ENCODE measurements at regions not wholly inside any gene's neighbourhood (a gene's known extent, or its start where the extent isn't known, plus 50 kb on each side); places are given as distances from the start of the nearest gene placed in this dataset.
A peak's percentile ranks its signal among the peaks of the same experiment; 100 is the strongest.

GRCh38 chr15:39285071-39285470 is 295.8 kb upstream of the THBS1 start:
- Histone ChIP-seq H2BK5ac (ENCODE audit: low read depth, low read length, poor library complexity) (no peak overlapping the region), H3K27ac (ENCODE audit: low read depth, low read length) (no peak overlapping the region), H2AK5ac (ENCODE audit: low read length) (no peak overlapping the region), H3K4me1 (ENCODE audit: control insufficient read depth in 1 of 2, insufficient read depth in 2 of 2, low read length in 2 of 2) (peaks cover 0 to 4% of the 10 kb centered on the region in 2 experiments), H3K79me2 (ENCODE audit: control insufficient read depth, insufficient read depth, low read length, poor library complexity) (no peaks in the 10 kb centered on the region), H4K91ac (ENCODE audit: low read depth, low read length) (no peak overlapping the region), H3K4me3 (ENCODE audit: low read depth, low read length) (no peak overlapping the region), H3K27me3 (ENCODE audit: insufficient read depth, low read length) (no peaks in the 10 kb centered on the region), H2BK12ac (ENCODE audit: low read length) (peak overlapping the region; percentile 17), H3K36me3 (ENCODE audit: control insufficient read depth in 1 of 2, insufficient read depth in 2 of 2, low read length in 2 of 2) (no peaks in the 10 kb centered on the region), H3K9me3 (ENCODE audit: insufficient read depth, low read depth, low read length) (peaks cover 2% of the 10 kb centered on the region), H3K9ac (ENCODE audit: low read length) (no peak overlapping the region), H3K4ac (ENCODE audit: low read depth, low read length) (no peak overlapping the region), H3K23ac (ENCODE audit: low read length) (no peak overlapping the region), H3K18ac (ENCODE audit: low read length) (no peak overlapping the region), H4K12ac (ENCODE audit: low read depth, low read length) (no peak overlapping the region), H3K14ac (ENCODE audit: low read length) (no peak overlapping the region), H2BK120ac (ENCODE audit: insufficient read depth, low read length, poor library complexity) (no peak overlapping the region), H3K79me1 (ENCODE audit: low read length) (no peaks in the 10 kb centered on the region), H2AFZ (ENCODE audit: insufficient read depth, low read length, poor library complexity) (no peak overlapping the region), H3K4me2 (ENCODE audit: low read length) (no peak overlapping the region), H4K8ac (ENCODE audit: low read depth, low read length) (no peak overlapping the region)
- WGBS (ENCODE audit: extremely low coverage, insufficient coverage, insufficient read length) = no CpG with 5 or more reads among the region's 3 CpGs
- no peak for DNase-seq

DNA sequence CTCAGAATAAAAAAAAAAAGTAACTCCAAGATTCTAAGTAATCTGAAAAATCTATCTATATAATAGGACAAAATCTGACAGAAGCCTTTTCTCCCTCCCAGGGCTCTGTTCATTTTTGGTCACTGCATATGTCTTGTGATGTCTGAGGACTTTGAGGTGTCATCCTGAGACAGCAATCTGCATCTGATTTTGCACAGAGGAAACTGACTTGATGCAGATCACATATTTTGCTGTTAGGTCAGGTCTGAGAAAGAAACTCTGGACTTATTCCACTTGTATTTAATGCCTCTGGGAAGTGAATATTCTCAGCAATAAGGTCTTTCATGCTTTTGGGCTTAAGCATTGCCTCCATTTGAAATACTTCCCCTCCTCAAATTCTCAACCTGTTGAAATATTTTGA is 295.2 kb upstream of the THBS1 start:
- H3K79me1 ChIP-seq (ENCODE audit: low read length) = no peaks in the 10 kb centered on the region
- no peaks in the 10 kb centered on the region for H3K27me3 ChIP-seq (ENCODE audit: insufficient read depth, low read length)
- H3K4me2 ChIP-seq (ENCODE audit: low read length) = no peak overlapping the region

GRCh38 chr15:39286706-39287105 is 294.2 kb upstream of the THBS1 start:
- Histone ChIP-seq H3K9ac (ENCODE audit: low read length) (no peak overlapping the region), H3K27me3 (ENCODE audit: insufficient read depth, low read length) (no peaks in the 10 kb centered on the region), H3K4me2 (ENCODE audit: low read length) (no peak overlapping the region), H4K12ac (ENCODE audit: low read depth, low read length) (no peak overlapping the region), H3K14ac (ENCODE audit: low read length) (no peak overlapping the region), H3K4ac (ENCODE audit: low read depth, low read length) (no peak overlapping the region), H4K8ac (ENCODE audit: low read depth, low read length) (no peak overlapping the region), H3K79me1 (ENCODE audit: low read length) (no peaks in the 10 kb centered on the region), H4K91ac (ENCODE audit: low read depth, low read length) (no peak overlapping the region), H3K36me3 (ENCODE audit: control insufficient read depth in 1 of 2, insufficient read depth in 2 of 2, low read length in 2 of 2) (no peaks in the 10 kb centered on the region), H3K9me3 (ENCODE audit: insufficient read depth, low read depth, low read length) (peaks cover 2% of the 10 kb centered on the region), H3K4me3 (ENCODE audit: low read depth, low read length) (no peak overlapping the region), H3K79me2 (ENCODE audit: control insufficient read depth, insufficient read depth, low read length, poor library complexity) (no peaks in the 10 kb centered on the region), H3K23ac (ENCODE audit: low read length) (no peak overlapping the region), H2BK12ac (ENCODE audit: low read length) (no peak overlapping the region), H2AK5ac (ENCODE audit: low read length) (no peak overlapping the region), H3K27ac (ENCODE audit: low read depth, low read length) (no peak overlapping the region), H3K18ac (ENCODE audit: low read length) (no peak overlapping the region), H2AFZ (ENCODE audit: insufficient read depth, low read length, poor library complexity) (no peak overlapping the region), H3K4me1 (ENCODE audit: control insufficient read depth in 1 of 2, insufficient read depth in 2 of 2, low read length in 2 of 2) (peaks cover 0 to 4% of the 10 kb centered on the region in 2 experiments), H2BK120ac (ENCODE audit: insufficient read depth, low read length, poor library complexity) (no peak overlapping the region), H2BK5ac (ENCODE audit: low read depth, low read length, poor library complexity) (no peak overlapping the region)
- DNase-seq = no peak
- WGBS (ENCODE audit: extremely low coverage, insufficient coverage, insufficient read length) = no CpG with 5 or more reads among the region's 2 CpGs

More for the DNA sequence above, 295.2 kb upstream of the THBS1 start:
- Histone ChIP-seq H4K8ac (ENCODE audit: low read depth, low read length) (no peak overlapping the region), H2AK5ac (ENCODE audit: low read length) (no peak overlapping the region), H3K36me3 (ENCODE audit: control insufficient read depth in 1 of 2, insufficient read depth in 2 of 2, low read length in 2 of 2) (no peaks in the 10 kb centered on the region), H3K14ac (ENCODE audit: low read length) (no peak overlapping the region), H3K4me1 (ENCODE audit: control insufficient read depth in 1 of 2, insufficient read depth in 2 of 2, low read length in 2 of 2) (peaks cover 0 to 4% of the 10 kb centered on the region in 2 experiments), H3K18ac (ENCODE audit: low read length) (no peak overlapping the region), H3K9ac (ENCODE audit: low read length) (no peak overlapping the region), H3K79me2 (ENCODE audit: control insufficient read depth, insufficient read depth, low read length, poor library complexity) (no peaks in the 10 kb centered on the region), H3K23ac (ENCODE audit: low read length) (no peak overlapping the region), H3K4ac (ENCODE audit: low read depth, low read length) (no peak overlapping the region), H2BK120ac (ENCODE audit: insufficient read depth, low read length, poor library complexity) (no peak overlapping the region), H2BK12ac (ENCODE audit: low read length) (no peak overlapping the region), H3K4me3 (ENCODE audit: low read depth, low read length) (no peak overlapping the region), H3K27ac (ENCODE audit: low read depth, low read length) (no peak overlapping the region), H2BK5ac (ENCODE audit: low read depth, low read length, poor library complexity) (no peak overlapping the region), H4K91ac (ENCODE audit: low read depth, low read length) (no peak overlapping the region), H2AFZ (ENCODE audit: insufficient read depth, low read length, poor library complexity) (no peak overlapping the region), H3K9me3 (ENCODE audit: insufficient read depth, low read depth, low read length) (peaks cover 2% of the 10 kb centered on the region), H4K12ac (ENCODE audit: low read depth, low read length) (no peak overlapping the region)
- no peak for DNase-seq

- Histone ChIP-seq H2BK12ac (ENCODE audit: low read length) (no peak overlapping the region), H3K79me2 (ENCODE audit: control insufficient read depth, insufficient read depth, low read length, poor library complexity) (no peaks in the 10 kb centered on the region), H3K9me3 (ENCODE audit: insufficient read depth, low read depth, low read length) (peaks cover 2% of the 10 kb centered on the region)
Observed at GRCh38 chr15:39287322-39288195, 293.3 kb upstream of the THBS1 start.

More at GRCh38 chr15:39287322-39288195, 293.3 kb upstream of the THBS1 start:
- Histone ChIP-seq H3K4ac (ENCODE audit: low read depth, low read length) (no peak overlapping the region), H3K79me1 (ENCODE audit: low read length) (no peaks in the 10 kb centered on the region), H4K8ac (ENCODE audit: low read depth, low read length) (no peak overlapping the region), H3K4me2 (ENCODE audit: low read length) (no peak overlapping the region), H3K23ac (ENCODE audit: low read length) (no peak overlapping the region), H4K12ac (ENCODE audit: low read depth, low read length) (no peak overlapping the region), H4K91ac (ENCODE audit: low read depth, low read length) (no peak overlapping the region), H3K27ac (ENCODE audit: low read depth, low read length) (no peak overlapping the region), H2BK120ac (ENCODE audit: insufficient read depth, low read length, poor library complexity) (no peak overlapping the region), H3K27me3 (ENCODE audit: insufficient read depth, low read length) (no peaks in the 10 kb centered on the region), H3K18ac (ENCODE audit: low read length) (no peak overlapping the region), H3K14ac (ENCODE audit: low read length) (no peak overlapping the region), H3K36me3 (ENCODE audit: control insufficient read depth in 1 of 2, insufficient read depth in 2 of 2, low read length in 2 of 2) (no peaks in the 10 kb centered on the region), H2AK5ac (ENCODE audit: low read length) (no peak overlapping the region), H2AFZ (ENCODE audit: insufficient read depth, low read length, poor library complexity) (no peak overlapping the region), H3K4me3 (ENCODE audit: low read depth, low read length) (no peak overlapping the region), H3K4me1 (ENCODE audit: control insufficient read depth in 1 of 2, insufficient read depth in 2 of 2, low read length in 2 of 2) (peaks cover 0 to 4% of the 10 kb centered on the region in 2 experiments), H3K9ac (ENCODE audit: low read length) (no peak overlapping the region), H2BK5ac (ENCODE audit: low read depth, low read length, poor library complexity) (no peak overlapping the region)
- WGBS (ENCODE audit: extremely low coverage, insufficient coverage, insufficient read length) = no CpG with 5 or more reads among the region's 6 CpGs
- peak in 1 of 2 donors; percentile 32 for DNase-seq

Data from trophoblast cell (in vitro differentiated cells and primary cell).